ENCODE measurements at regions not wholly inside any gene's neighbourhood (a gene's known extent, or its start where the extent isn't known, plus 50 kb on each side); places are given as distances from the start of the nearest gene placed in this dataset.

DNA sequence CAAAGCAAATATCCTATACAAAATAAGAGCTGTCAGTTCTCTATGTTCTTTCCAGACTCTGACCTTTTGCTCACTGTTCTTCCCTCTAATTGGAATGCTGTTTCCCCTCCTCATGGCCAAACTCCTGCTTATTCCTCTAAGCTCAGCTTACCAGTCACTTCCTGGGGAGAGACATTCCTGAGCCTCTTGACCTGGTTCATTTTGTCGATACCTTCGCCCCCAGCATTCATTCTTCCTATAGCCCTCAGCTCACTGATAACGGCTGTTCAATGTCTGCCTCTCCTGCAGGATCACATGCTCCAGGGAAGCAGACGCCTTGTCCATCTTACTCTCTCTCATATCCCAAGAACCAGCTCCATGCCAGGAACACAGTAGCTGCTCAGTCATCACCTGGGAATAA, 431.0 kb downstream of the MED13L start:
- intact Hi-C loops (cut with DNase I) = no loop called here
- H3K36me3 ChIP-seq (ENCODE audit: insufficient read depth in 1 of 2, low read depth in 1 of 2) = no peaks in the 10 kb centered on the region
- ATAC-seq = no peak
- TF ChIP-seq, protein P1, sequence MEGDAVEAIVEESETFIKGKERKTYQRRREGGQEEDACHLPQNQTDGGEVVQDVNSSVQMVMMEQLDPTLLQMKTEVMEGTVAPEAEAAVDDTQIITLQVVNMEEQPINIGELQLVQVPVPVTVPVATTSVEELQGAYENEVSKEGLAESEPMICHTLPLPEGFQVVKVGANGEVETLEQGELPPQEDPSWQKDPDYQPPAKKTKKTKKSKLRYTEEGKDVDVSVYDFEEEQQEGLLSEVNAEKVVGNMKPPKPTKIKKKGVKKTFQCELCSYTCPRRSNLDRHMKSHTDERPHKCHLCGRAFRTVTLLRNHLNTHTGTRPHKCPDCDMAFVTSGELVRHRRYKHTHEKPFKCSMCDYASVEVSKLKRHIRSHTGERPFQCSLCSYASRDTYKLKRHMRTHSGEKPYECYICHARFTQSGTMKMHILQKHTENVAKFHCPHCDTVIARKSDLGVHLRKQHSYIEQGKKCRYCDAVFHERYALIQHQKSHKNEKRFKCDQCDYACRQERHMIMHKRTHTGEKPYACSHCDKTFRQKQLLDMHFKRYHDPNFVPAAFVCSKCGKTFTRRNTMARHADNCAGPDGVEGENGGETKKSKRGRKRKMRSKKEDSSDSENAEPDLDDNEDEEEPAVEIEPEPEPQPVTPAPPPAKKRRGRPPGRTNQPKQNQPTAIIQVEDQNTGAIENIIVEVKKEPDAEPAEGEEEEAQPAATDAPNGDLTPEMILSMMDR (IDR thresholded peaks at IDR 0.05) = no peak
- no peak overlapping the region for H3K4me3 ChIP-seq
- H3K9me3 ChIP-seq = peaks cover 6% of the 10 kb centered on the region
- DNase-seq = no peak
- H3K27me3 ChIP-seq (ENCODE audit: insufficient read depth in 3 of 3, low read length in 2 of 3) = no peaks in the 10 kb centered on the region
- H3K4me1 ChIP-seq = peaks cover 12% of the 10 kb centered on the region
- WGBS, 3 donors = 47 to 67% (median 48%) methylated on average over 4 of the region's 4 CpGs
- no peak overlapping the region for H3K27ac ChIP-seq

DNA sequence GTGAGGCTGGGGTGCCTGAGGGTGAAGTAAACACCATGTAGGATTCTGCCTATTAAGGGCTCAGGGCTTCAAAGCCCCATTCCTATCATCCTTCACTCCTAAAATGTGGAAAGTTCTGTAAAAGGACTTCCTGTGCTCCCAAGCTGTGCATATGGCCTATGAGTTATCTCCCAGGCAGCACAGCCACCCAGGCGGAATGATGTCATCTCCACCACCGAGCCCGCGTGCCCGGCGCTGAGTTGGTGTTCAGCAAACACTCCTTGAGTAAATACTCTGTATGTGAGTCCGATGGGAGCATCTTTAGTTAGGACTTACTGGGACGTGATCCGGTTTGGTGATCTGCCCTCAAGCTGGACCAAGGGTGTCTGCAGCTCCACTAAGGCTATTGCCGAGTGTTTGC, 437.3 kb downstream of the MED13L start:
- TF ChIP-seq, protein P1 (IDR thresholded peaks at IDR 0.05) = no peak
- Histone ChIP-seq H3K9me3 (no peaks in the 10 kb centered on the region), H3K4me1 (no peaks in the 10 kb centered on the region), H3K36me3 (ENCODE audit: insufficient read depth in 1 of 2, low read depth in 1 of 2) (no peaks in the 10 kb centered on the region), H3K27ac (no peak overlapping the region), H3K4me3 (no peak overlapping the region), H3K27me3 (ENCODE audit: insufficient read depth in 3 of 3, low read length in 2 of 3) (no peaks in the 10 kb centered on the region)
- WGBS, 3 donors = 66 to 73% (median 68%) methylated on average over 10 of the region's 10 CpGs
- ATAC-seq = no peak
- no peak for DNase-seq
- intact Hi-C loops (cut with DNase I) = no loop called here

DNA sequence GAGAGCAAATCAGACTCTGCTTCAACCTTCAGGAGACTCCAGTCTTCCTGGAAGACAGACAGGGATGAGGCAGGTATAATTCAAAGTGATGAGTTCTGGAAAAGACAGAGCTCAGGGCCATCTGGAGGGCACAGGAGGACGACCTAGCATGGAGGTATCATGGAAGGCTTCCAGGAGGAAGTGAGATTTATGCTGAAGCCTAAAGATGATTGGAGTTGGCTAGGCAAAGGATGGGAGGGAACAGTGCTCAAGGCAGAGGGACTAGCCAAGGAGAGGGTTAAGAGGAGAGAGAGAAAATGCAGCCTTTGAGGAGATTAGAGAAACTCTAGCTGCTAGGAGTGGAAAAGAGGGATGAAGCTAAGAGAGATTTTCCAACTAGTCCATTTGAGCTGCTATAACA, 438.5 kb downstream of the MED13L start:
- DNase-seq = no peak
- Histone ChIP-seq H3K27ac (no peak overlapping the region), H3K9me3 (no peaks in the 10 kb centered on the region), H3K27me3 (ENCODE audit: insufficient read depth in 3 of 3, low read length in 2 of 3) (no peaks in the 10 kb centered on the region), H3K4me3 (no peak overlapping the region), H3K4me1 (no peaks in the 10 kb centered on the region), H3K36me3 (ENCODE audit: insufficient read depth in 1 of 2, low read depth in 1 of 2) (no peaks in the 10 kb centered on the region)
- TF ChIP-seq, protein P1 (IDR thresholded peaks at IDR 0.05) = no peak
- ATAC-seq = no peak
- intact Hi-C loops (cut with DNase I) = no loop called here
- 21 to 32% (median 31%) methylated on average over 1 of the region's 1 CpG for WGBS, 3 donors

DNA sequence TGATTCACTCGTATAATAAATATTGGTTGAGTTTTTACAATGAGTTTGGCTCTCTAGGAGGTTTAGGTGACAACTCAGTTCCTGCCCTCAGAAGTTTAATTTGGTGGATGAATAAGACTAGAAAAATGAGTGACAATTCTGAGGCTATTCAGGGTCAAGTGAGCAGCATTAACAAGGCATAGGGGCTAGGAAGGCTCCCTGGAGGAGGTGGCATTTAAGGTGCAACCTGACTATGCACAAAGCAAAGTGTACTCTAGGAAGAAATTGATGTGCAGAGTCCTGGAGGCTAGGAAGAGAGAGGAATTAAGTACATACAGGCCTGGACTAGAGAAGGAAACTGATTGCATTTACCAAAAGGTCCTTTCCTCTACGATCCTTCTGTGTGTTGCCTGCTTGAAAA, 440.3 kb downstream of the MED13L start:
- Histone ChIP-seq H3K36me3 (ENCODE audit: insufficient read depth in 1 of 2, low read depth in 1 of 2) (no peaks in the 10 kb centered on the region), H3K27ac (no peak overlapping the region), H3K9me3 (no peaks in the 10 kb centered on the region), H3K4me1 (no peaks in the 10 kb centered on the region), H3K4me3 (no peak overlapping the region), H3K27me3 (ENCODE audit: insufficient read depth in 3 of 3, low read length in 2 of 3) (no peaks in the 10 kb centered on the region)
- DNase-seq (no peak), ATAC-seq (no peak)
- TF ChIP-seq, protein P1 (IDR thresholded peaks at IDR 0.05) = no peak
- intact Hi-C loops (cut with DNase I) = no loop called here
- 60 to 64% (median 63%) methylated on average over 2 of the region's 2 CpGs for WGBS, 3 donors

DNA sequence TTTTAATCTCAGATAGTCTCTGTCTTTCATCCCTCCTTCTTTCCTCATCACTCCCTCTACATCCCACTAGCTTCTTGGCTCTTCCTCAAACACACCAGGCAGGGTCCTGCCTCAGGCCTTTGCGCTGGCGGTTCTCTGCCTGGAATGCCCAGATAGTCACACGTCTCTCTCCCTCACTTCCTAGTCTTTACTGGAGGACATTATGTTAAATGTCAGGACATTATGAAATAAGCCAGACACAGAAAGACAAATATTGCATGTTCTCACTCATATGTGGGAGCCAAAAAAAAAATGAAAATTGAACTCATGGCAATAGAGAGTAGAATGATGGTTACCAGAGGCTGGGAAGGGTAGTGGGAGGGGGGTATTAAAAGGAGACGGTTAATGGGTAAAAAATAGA, 442.0 kb downstream of the MED13L start:
- TF ChIP-seq, protein P1 (IDR thresholded peaks at IDR 0.05) = no peak
- H3K4me1 ChIP-seq = no peaks in the 10 kb centered on the region
- 81 to 87% (median 82%) methylated on average over 4 of the region's 4 CpGs for WGBS, 3 donors
- ATAC-seq (no peak), DNase-seq (no peak)
- H3K27ac ChIP-seq = no peak overlapping the region
- intact Hi-C loops (cut with DNase I) = no loop called here
- H3K4me3 ChIP-seq = no peak overlapping the region
- no peaks in the 10 kb centered on the region for H3K36me3 ChIP-seq (ENCODE audit: insufficient read depth in 1 of 2, low read depth in 1 of 2)
- H3K27me3 ChIP-seq (ENCODE audit: insufficient read depth in 3 of 3, low read length in 2 of 3) = no peaks in the 10 kb centered on the region
- no peaks in the 10 kb centered on the region for H3K9me3 ChIP-seq

All from psoas muscle (tissue), 7 donors.